H9 (cell line): ENCODE measurements at regions not wholly inside any gene's neighbourhood (a gene's known extent, or its start where the extent isn't known, plus 50 kb on each side); places are given as distances from the start of the nearest gene placed in this dataset.

ENCODE experiments used
- DNase-seq: peaks from one replicate; pipeline ENCODE4 v3.0.0-alpha.2; 2017
- H2AFZ ChIP-seq: one replicate; pipeline ENCODE4 v1.6.1; 2013; ENCODE audit warnings: mild to moderate bottlenecking, low read length, control low read depth, moderate library complexity
- H2AK5ac ChIP-seq: 2 replicates; pipeline ENCODE4 v1.6.1; 2013; ENCODE audit warnings: low read length, control low read depth, mixed read lengths; ENCODE audit not compliant: insufficient read length
- H2BK120ac ChIP-seq: one replicate; pipeline ENCODE4 v1.6.1; 2013; ENCODE audit warnings: low read depth, mild to moderate bottlenecking, low read length, control low read depth, inconsistent platforms; ENCODE audit not compliant: poor library complexity, severe bottlenecking
- H2BK12ac ChIP-seq: 2 replicates; pipeline ENCODE4 v1.6.1; 2013; ENCODE audit warnings: low read length, control low read depth, mixed read lengths, low read depth; ENCODE audit not compliant: insufficient read length
- H2BK15ac ChIP-seq: 2 replicates; pipeline ENCODE4 v1.6.1; 2013; ENCODE audit warnings: low read depth, low read length, control low read depth
- H2BK20ac ChIP-seq: one replicate; pipeline ENCODE4 v1.6.1; 2013; ENCODE audit warnings: low read depth, mild to moderate bottlenecking, low read length, control low read depth, inconsistent platforms; ENCODE audit not compliant: poor library complexity, severe bottlenecking
- H2BK5ac ChIP-seq: 2 replicates; pipeline ENCODE4 v1.6.1; 2013; ENCODE audit warnings: low read length, control low read depth, mixed read lengths; ENCODE audit not compliant: insufficient read length
- H3K14ac ChIP-seq: 2 replicates; pipeline ENCODE4 v1.6.1; 2013; ENCODE audit warnings: low read length, control low read depth; ENCODE audit not compliant: insufficient read depth
- H3K18ac ChIP-seq: 2 replicates; pipeline ENCODE4 v1.6.1; 2013; ENCODE audit warnings: low read depth, mild to moderate bottlenecking, mixed read lengths, low read length, control low read depth; ENCODE audit not compliant: insufficient read length
- H3K23ac ChIP-seq: 2 replicates; pipeline ENCODE4 v1.6.1; 2013; ENCODE audit warnings: low read length, control low read depth, mixed read lengths, low read depth; ENCODE audit not compliant: insufficient read length
- H3K23me2 ChIP-seq: 2 replicates; pipeline ENCODE4 v1.6.1; 2013; ENCODE audit warnings: low read depth, mild to moderate bottlenecking, mixed read lengths, low read length, control low read depth; ENCODE audit not compliant: insufficient read length, poor library complexity, severe bottlenecking
- H3K27ac ChIP-seq: 2 replicates; pipeline ENCODE4 v1.5.1; 2013; ENCODE audit warnings: low read length, control low read depth, mixed read lengths, low read depth; ENCODE audit not compliant: insufficient read length
- H3K27me3 ChIP-seq: 2 replicates; pipeline ENCODE4 v1.6.1; 2013; ENCODE audit warnings: low read length, control low read depth, inconsistent platforms; ENCODE audit not compliant: insufficient read depth
- H3K4ac ChIP-seq: 2 replicates; pipeline ENCODE4 v1.6.1; 2013; ENCODE audit warnings: low read depth, mild to moderate bottlenecking, control low read depth, inconsistent platforms, low read length, moderate library complexity
- H3K4me1 ChIP-seq: 2 replicates; pipeline ENCODE4 v1.6.1; 2013; ENCODE audit warnings: low read length, control low read depth, inconsistent platforms; ENCODE audit not compliant: insufficient read depth
- H3K4me2 ChIP-seq: 2 replicates; pipeline ENCODE4 v1.6.1; 2013; ENCODE audit warnings: low read length, control low read depth, mixed read lengths; ENCODE audit not compliant: insufficient read length, insufficient read depth
- H3K56ac ChIP-seq: 2 replicates; pipeline ENCODE4 v1.6.1; 2013; ENCODE audit warnings: low read depth, mild to moderate bottlenecking, mixed read lengths, low read length, control low read depth; ENCODE audit not compliant: insufficient read length
- H3K79me1 ChIP-seq: 2 replicates; pipeline ENCODE4 v1.6.1; 2013; ENCODE audit warnings: low read depth, mild to moderate bottlenecking, moderate library complexity, low read length, control low read depth, inconsistent platforms; ENCODE audit not compliant: insufficient read depth, poor library complexity, severe bottlenecking
- H3K79me2 ChIP-seq: 2 replicates; pipeline ENCODE4 v1.6.1; 2013; ENCODE audit warnings: low read length, control low read depth, inconsistent platforms; ENCODE audit not compliant: insufficient read depth
- H3K9ac ChIP-seq: 2 replicates; pipeline ENCODE4 v1.6.1; 2013; ENCODE audit warnings: low read length, control low read depth, mixed read lengths; ENCODE audit not compliant: insufficient read length; ENCODE audit errors: extremely low read depth
- H3K9me3 ChIP-seq: one replicate; pipeline ENCODE4 v1.6.1; 2013; ENCODE audit warnings: low read depth, low read length, inconsistent platforms; ENCODE audit not compliant: control insufficient read depth
- H3T11ph ChIP-seq: one replicate; pipeline ENCODE4 v1.6.1; 2013; ENCODE audit warnings: mild to moderate bottlenecking, low read length, control low read depth, inconsistent platforms
- H4K20me1 ChIP-seq: one replicate; pipeline ENCODE4 v1.6.1; 2013; ENCODE audit not compliant: control insufficient read depth, insufficient read length, insufficient read depth
- H4K5ac ChIP-seq: 2 replicates; pipeline ENCODE4 v1.6.1; 2013; ENCODE audit warnings: low read depth, mild to moderate bottlenecking, mixed read lengths, low read length, control low read depth; ENCODE audit not compliant: insufficient read length
- H4K8ac ChIP-seq: replicated peaks from 2 replicates; pipeline ENCODE4 v1.6.1; 2013; ENCODE audit warnings: low read length, control low read depth, mixed read lengths, low read depth; ENCODE audit not compliant: insufficient read length
- H4K91ac ChIP-seq: 2 replicates; pipeline ENCODE4 v1.6.1; 2013; ENCODE audit warnings: low read depth, mild to moderate bottlenecking, moderate library complexity, mixed read lengths, low read length, control low read depth; ENCODE audit not compliant: insufficient read length
- H3K27ac Mint-ChIP-seq, 3 experiments: 2 replicates in 2 of 3; 3 replicates in 1 of 3; pipeline ENCODE4 v1.8.0; 2020 to 2021; ENCODE audit warnings: mixed read lengths in 3 of 3, mild to moderate bottlenecking in 1 of 3, moderate library complexity in 1 of 3
- H3K27me3 Mint-ChIP-seq: 2 replicates; pipeline ENCODE4 v1.8.0; 2021; ENCODE audit warnings: low read depth, mild to moderate bottlenecking, moderate library complexity, mixed read lengths
- H3K36me3 Mint-ChIP-seq, 3 experiments: 2 replicates in 2 of 3; 3 replicates in 1 of 3; pipeline ENCODE4 v1.8.0; 2020 to 2021; ENCODE audit warnings: low read depth in 3 of 3, mixed read lengths in 3 of 3; ENCODE audit not compliant: insufficient read depth in 1 of 3
- H3K4me1 Mint-ChIP-seq, 2 experiments: 2 replicates each; pipeline ENCODE4 v1.8.0; 2020; ENCODE audit warnings: mixed read lengths in 2 of 2
- H3K4me3 Mint-ChIP-seq, 2 experiments: 2 replicates in 1 of 2; 3 replicates in 1 of 2; pipeline ENCODE4 v1.8.0; 2020 to 2021; ENCODE audit warnings: mild to moderate bottlenecking in 2 of 2, mixed read lengths in 2 of 2, moderate library complexity in 1 of 2
- H3K9me3 Mint-ChIP-seq, 2 experiments: 2 replicates in 1 of 2; 3 replicates in 1 of 2; pipeline ENCODE4 v1.8.0; 2020; ENCODE audit warnings: mild to moderate bottlenecking in 2 of 2, mixed read lengths in 2 of 2, moderate library complexity in 1 of 2
- CTCF ChIP-seq: fragments of 200-600 bp; sonication (generic); conservative IDR thresholded peaks from 3 replicates; pipeline ENCODE4 v1.8.0; 2021; ENCODE audit warnings: antibody characterized with exemption, mild to moderate bottlenecking
- WGBS: extraction: QIAGEN DNeasy Blood & Tissue Kit; methylation state at CpG from one replicate; pipeline ENCODE4 v1.1.7; 2013; ENCODE audit warnings: missing lambda C conversion rate, low lambda C conversion rate, mixed read lengths; ENCODE audit not compliant: insufficient read length; ENCODE audit errors: extremely low coverage; 5-methylcytosine and 5-hydroxymethylcytosine counted together

- Histone ChIP-seq H3K4me2 (no peak overlapping the region), H3K79me2 (no peaks in the 10 kb centered on the region), H2BK20ac (no peak overlapping the region), H3K18ac (no peak overlapping the region), H2BK12ac (no peak overlapping the region), H3K9ac (no peak overlapping the region), H3K4ac (no peak overlapping the region), H3T11ph (no peak overlapping the region), H2AFZ (no peak overlapping the region), H4K20me1 (no peaks in the 10 kb centered on the region), H3K23me2 (no peaks in the 10 kb centered on the region), H3K27me3 (no peaks in the 10 kb centered on the region), H3K4me1 (peaks cover 2% of the 10 kb centered on the region; the same call in 1 of the 2 replicates), H2BK5ac (no peak overlapping the region), H3K9me3 (no peaks in the 10 kb centered on the region), H2AK5ac (no peak overlapping the region), H3K56ac (no peak overlapping the region), H3K23ac (no peak overlapping the region), H4K91ac (no peak overlapping the region), H2BK15ac (no peak overlapping the region), H4K8ac (no peak overlapping the region), H2BK120ac (no peak overlapping the region), H3K27ac (no peak overlapping the region), H3K79me1 (no peaks in the 10 kb centered on the region), H3K14ac (no peak overlapping the region), H4K5ac (no peak overlapping the region)
- no peak for DNase-seq
- no peak overlapping the region for H3K4me3 Mint-ChIP-seq
- no peaks in the 10 kb centered on the region for H3K36me3 Mint-ChIP-seq
- H3K27me3 Mint-ChIP-seq, result no peaks in the 10 kb centered on the region
- H3K4me1 Mint-ChIP-seq, result peaks cover 11 to 16% of the 10 kb centered on the region in 2 experiments
- no peak overlapping the region for H3K27ac Mint-ChIP-seq
- no peak for TF ChIP-seq CTCF
- no peaks in the 10 kb centered on the region for H3K9me3 Mint-ChIP-seq
- WGBS, result no CpG with 5 or more reads among the region's 1 CpG
Observed at GRCh38 chr4:74544655-74545361, 99.9 kb downstream of the AREG start.
